GM12878 (cell line): ENCODE measurements at regions not wholly inside any gene's neighbourhood (a gene's known extent, or its start where the extent isn't known, plus 50 kb on each side); places are given as distances from the start of the nearest gene placed in this dataset.

Experiments used
- ATAC-seq: fragments of 200-7000 bp; cut with Tn5 transposase; 3 replicates; pipeline ENCODE4 v1.9.1; 2020; ENCODE audit warnings: mild to moderate bottlenecking, moderate library complexity
- BruUV-seq: library from RNA; stranded (reverse); fragments of 400-500 nt; replicated peaks from 2 replicates; lab custom pipeline; 2021; lab: Mats Ljungman, UMichigan
- CTCF ChIA-PET: fragments of 300-600 bp; sonication (Branson Sonifier 250); formaldehyde crosslinking; extraction: SDS; loops from one replicate; lab custom pipeline; 2021; ENCODE audit warnings: inconsistent platforms; lab: Yijun Ruan, JAX
- POLR2A ChIA-PET: fragments of 350-600 bp; formaldehyde crosslinking; extraction: SDS; loops from one replicate; lab custom pipeline; 2021; ENCODE audit warnings: inconsistent platforms; lab: Charles Lee
- RAD21 ChIA-PET: fragments of 300-600 bp; sonication (Branson Sonifier 250); formaldehyde crosslinking; loops from one replicate; lab custom pipeline; 2023; ENCODE audit warnings: antibody characterized with exemption; ENCODE audit not compliant: unreplicated experiment; lab: Charles Lee
- SMC1A ChIA-PET: fragments of 300-600 bp; sonication (Branson Sonifier 250); formaldehyde crosslinking; loops from one replicate; lab custom pipeline; 2023; ENCODE audit not compliant: unreplicated experiment, uncharacterized antibody; lab: Charles Lee
- DNase-seq: peaks from one replicate; pipeline ENCODE4 v3.0.0-alpha.2; 2011; ENCODE audit warnings: low read depth, low spot score
- FAIRE-seq: peaks from 3 replicates; lab custom pipeline; 2011; peaks lifted over from hg19 to GRCh38; lab: Jason Lieb, UNC
- H2AFZ ChIP-seq: 2 replicates; pipeline ENCODE4 v1.6.0; 2011; ENCODE audit warnings: low read depth, low read length, control low read depth; ENCODE audit not compliant: control insufficient read depth
- H3K27ac ChIP-seq: 2 replicates; pipeline ENCODE4 v1.5.1; 2011; ENCODE audit warnings: control low read depth; ENCODE audit not compliant: control insufficient read depth, insufficient read depth
- H3K27me3 ChIP-seq, 2 experiments: replicated peaks in 1 of 2; 2 replicates each; pipeline versions ENCODE4 v1.6.0 to v1.6.1; 2011; ENCODE audit warnings: low read length in 1 of 2; ENCODE audit not compliant: control insufficient read depth in 2 of 2, insufficient read depth in 2 of 2
- H3K36me3 ChIP-seq, 2 experiments: 2 replicates each; pipeline ENCODE4 v1.5.1; 2011; ENCODE audit warnings: low read length in 1 of 2; ENCODE audit not compliant: control insufficient read depth in 2 of 2, insufficient read depth in 2 of 2
- H3K4me1 ChIP-seq: 2 replicates; pipeline ENCODE4 v1.6.1; 2011; ENCODE audit warnings: mild to moderate bottlenecking, low read length, moderate library complexity, mixed read lengths; ENCODE audit not compliant: control insufficient read depth, insufficient read depth
- H3K4me2 ChIP-seq: 2 replicates; pipeline ENCODE4 v1.6.0; 2011; ENCODE audit warnings: control low read depth; ENCODE audit not compliant: control insufficient read depth, insufficient read depth
- H3K4me3 ChIP-seq: fragments of 200-600 bp; sonication (generic); 2 replicates; pipeline ENCODE4 v1.5.1; 2016
- H3K79me2 ChIP-seq: 2 replicates; pipeline ENCODE4 v1.6.0; 2011; ENCODE audit warnings: low read length; ENCODE audit not compliant: control insufficient read depth, insufficient read depth
- H3K9ac ChIP-seq: 2 replicates; pipeline ENCODE4 v1.8.0; 2011; ENCODE audit warnings: low read length, control low read depth, mixed read lengths; ENCODE audit not compliant: control insufficient read depth, insufficient read depth
- H3K9me3 ChIP-seq: replicated peaks from 3 replicates; pipeline ENCODE4 v1.5.1; 2011; ENCODE audit warnings: mild to moderate bottlenecking, low read length; ENCODE audit not compliant: control insufficient read depth, insufficient read depth
- H4K20me1 ChIP-seq: 2 replicates; pipeline ENCODE4 v1.6.0; 2011; ENCODE audit not compliant: control insufficient read depth, insufficient read depth
- CEBPZ ChIP-seq: fragments of 150-350 bp; IDR thresholded peaks from 2 replicates; pipeline ENCODE4 v1.6.1; 2016; ENCODE audit warnings: low read depth, low read length
- CHD2 ChIP-seq: IDR thresholded peaks from 2 replicates; pipeline ENCODE4 v1.6.1; 2011; ENCODE audit warnings: low read depth, low read length, improper control_type of control experiment, borderline replicate concordance
- EP300 ChIP-seq, 2 experiments: fragments of 150-350 bp in 1 of 2; IDR thresholded peaks; 2 replicates each; pipeline ENCODE4 v1.6.1; 2011 to 2012; ENCODE audit warnings: low read depth in 2 of 2, low read length in 2 of 2, borderline replicate concordance in 1 of 2, improper control_type of control experiment in 1 of 2, inconsistent platforms in 1 of 2; ENCODE audit not compliant: control insufficient read depth in 1 of 2
- FOXK2 ChIP-seq: fragments of 450-650 bp; IDR thresholded peaks from 2 replicates; pipeline ENCODE4 v1.6.1; 2017; ENCODE audit warnings: mild to moderate bottlenecking, moderate library complexity
- MEF2A ChIP-seq: IDR thresholded peaks from 2 replicates; pipeline ENCODE4 v1.6.1; 2011; ENCODE audit warnings: low read depth, mild to moderate bottlenecking, low read length, moderate library complexity; ENCODE audit not compliant: insufficient read depth
- MTA2 ChIP-seq: fragments of 450-650 bp; IDR thresholded peaks from 2 replicates; pipeline ENCODE4 v1.6.1; 2016; ENCODE audit warnings: low read depth, mild to moderate bottlenecking, moderate library complexity
- NFIC ChIP-seq: IDR thresholded peaks from 2 replicates; pipeline ENCODE4 v1.6.1; 2012; ENCODE audit warnings: low read depth, mild to moderate bottlenecking, inconsistent platforms, low read length, moderate library complexity
- NFXL1 ChIP-seq: fragments of 450-650 bp; IDR thresholded peaks from 2 replicates; pipeline ENCODE4 v1.6.1; 2017; ENCODE audit warnings: antibody characterized with exemption, mild to moderate bottlenecking, borderline replicate concordance
- NFYB ChIP-seq: IDR thresholded peaks from 2 replicates; pipeline ENCODE4 v1.6.1; 2011; ENCODE audit warnings: low read depth, mild to moderate bottlenecking, low read length, improper control_type of control experiment, moderate library complexity; ENCODE audit not compliant: insufficient read depth
- POLR2A ChIP-seq: IDR thresholded peaks from 2 replicates; pipeline ENCODE4 v1.6.1; 2011; ENCODE audit warnings: low read depth, mild to moderate bottlenecking, low read length
- POLR2AphosphoS2 ChIP-seq: IDR thresholded peaks from 2 replicates; pipeline ENCODE4 v1.6.1; 2011; ENCODE audit warnings: low read depth, mild to moderate bottlenecking, low read length, improper control_type of control experiment, moderate library complexity
- RELB ChIP-seq: fragments of 450-650 bp; IDR thresholded peaks from 2 replicates; pipeline ENCODE4 v1.6.1; 2017; ENCODE audit warnings: low read depth, mild to moderate bottlenecking, moderate library complexity
- SIN3A ChIP-seq: IDR thresholded peaks from 2 replicates; pipeline ENCODE4 v1.6.1; 2012; ENCODE audit warnings: low read depth, low read length, improper control_type of control experiment
- SREBF1 ChIP-seq: IDR thresholded peaks from 2 replicates; pipeline ENCODE4 v1.6.1; 2012; ENCODE audit warnings: mild to moderate bottlenecking, low read length
- SUZ12 ChIP-seq: fragments of 200-600 bp; sonication (generic); IDR thresholded peaks from one replicate; pipeline ENCODE4 v1.6.1; 2018; ENCODE audit warnings: antibody characterized with exemption, mild to moderate bottlenecking; ENCODE audit not compliant: unreplicated experiment
- ZNF207 ChIP-seq: fragments of 450-650 bp; IDR thresholded peaks from 2 replicates; pipeline ENCODE4 v1.6.1; 2014; ENCODE audit warnings: antibody characterized with exemption, mild to moderate bottlenecking, borderline replicate concordance
- WGBS: methylation state at CpG from one replicate; pipeline ENCODE4 v1.1.6; 2016; ENCODE audit warnings: low lambda C conversion rate; ENCODE audit not compliant: insufficient replicate concordance, insufficient coverage; ENCODE audit errors: missing lambda C conversion rate; 5-methylcytosine and 5-hydroxymethylcytosine counted together
- in situ Hi-C: fragments of 300-500 bp; cut with MboI; formaldehyde crosslinking; loops from 9 replicates; pipeline ENCODE4 v1.14.3; 2018; ENCODE audit warnings: mixed read lengths
- intact Hi-C: fragments of 100-400 bp; cut with micrococcal nuclease; formaldehyde crosslinking; loops from one replicate; pipeline ENCODE4 v1.14.2; 2022; ENCODE audit not compliant: unreplicated experiment

GRCh38 chr4:108247387-108248049, 78.8 kb upstream of the LEF1 start:
- 2% methylated on average over 3 of the region's 3 CpGs for WGBS
- CTCF ChIA-PET = no interaction called here
- no peak for DNase-seq
- Histone ChIP-seq H4K20me1 (no peaks in the 10 kb centered on the region), H3K9me3 (no peaks in the 10 kb centered on the region), H3K36me3 (no peaks in the 10 kb centered on the region), H3K4me2 (no peak overlapping the region), H3K27me3 (no peaks in the 10 kb centered on the region), H3K9ac (no peak overlapping the region), H3K79me2 (no peaks in the 10 kb centered on the region), H2AFZ (no peak overlapping the region), H3K4me3 (no peak overlapping the region), H3K27ac (no peak overlapping the region), H3K4me1 (no peaks in the 10 kb centered on the region)
- FAIRE-seq = no peak
- SMC1A ChIA-PET = no interaction called here
- BruUV-seq = no TSS peak
- intact Hi-C loops = no loop called here
- RAD21 ChIA-PET = no interaction called here
- POLR2A ChIA-PET = no interaction called here
- no peak for ATAC-seq
- in situ Hi-C loops = no loop called here
- TF ChIP-seq RELB (no peak), NFIC (no peak), MTA2 (no peak), NFXL1 (no peak), FOXK2 (no peak), SIN3A (no peak), MEF2A (no peak), ZNF207 (no peak), SREBF1 (no peak), EP300 (IDR thresholded peaks at IDR 0.05; ENCODE audit: borderline replicate concordance in 1 of 2, control insufficient read depth in 1 of 2, low read depth in 2 of 2, low read length in 2 of 2) (no peak), POLR2AphosphoS2 (no peak), NFYB (no peak), CHD2 (no peak), POLR2A (no peak), CEBPZ (no peak), SUZ12 (no peak)
